Neutrophil (primary cell): ENCODE measurements at regions not wholly inside any gene's neighbourhood (a gene's known extent, or its start where the extent isn't known, plus 50 kb on each side); places are given as distances from the start of the nearest gene placed in this dataset.

ENCODE experiments used
- H3K27ac ChIP-seq: fragments of 200-600 bp; sonication (generic); 2 replicates; pipeline ENCODE4 v1.5.1; 2016; ENCODE audit warnings: mild to moderate bottlenecking, moderate library complexity
- H3K27me3 ChIP-seq: fragments of 200-600 bp; sonication (generic); 2 replicates; pipeline ENCODE4 v1.6.0; 2016; ENCODE audit warnings: mild to moderate bottlenecking
- H3K36me3 ChIP-seq: fragments of 200-600 bp; sonication (generic); 2 replicates; pipeline ENCODE4 v1.5.1; 2017
- H3K4me1 ChIP-seq, 2 experiments: fragments of 200-600 bp in 1 of 2; sonication (generic) in 1 of 2; 1 replicate in 1 of 2; 2 replicates in 1 of 2; pipeline versions ENCODE4 v1.5.1 to v1.6.1; 2013 to 2016; ENCODE audit warnings: low read depth in 1 of 2, low read length in 1 of 2, mild to moderate bottlenecking in 1 of 2, moderate library complexity in 1 of 2; ENCODE audit not compliant: control insufficient read depth in 1 of 2, insufficient read depth in 1 of 2
- H3K4me3 ChIP-seq, 2 experiments: fragments of 200-600 bp in 1 of 2; sonication (generic) in 1 of 2; 1 replicate in 1 of 2; 2 replicates in 1 of 2; pipeline ENCODE4 v1.5.1; 2013 to 2016; ENCODE audit warnings: low read depth in 1 of 2, low read length in 1 of 2, mild to moderate bottlenecking in 1 of 2, moderate library complexity in 1 of 2
- H3K9me3 ChIP-seq: fragments of 200-600 bp; sonication (generic); 2 replicates; pipeline ENCODE4 v1.5.1; 2016
- TF ChIP-seq, protein P1 (sequence below): fragments of 200-600 bp; sonication (generic); IDR thresholded peaks from 2 replicates; pipeline ENCODE4 v1.5.1; 2016; ENCODE audit warnings: antibody characterized with exemption

DNA sequence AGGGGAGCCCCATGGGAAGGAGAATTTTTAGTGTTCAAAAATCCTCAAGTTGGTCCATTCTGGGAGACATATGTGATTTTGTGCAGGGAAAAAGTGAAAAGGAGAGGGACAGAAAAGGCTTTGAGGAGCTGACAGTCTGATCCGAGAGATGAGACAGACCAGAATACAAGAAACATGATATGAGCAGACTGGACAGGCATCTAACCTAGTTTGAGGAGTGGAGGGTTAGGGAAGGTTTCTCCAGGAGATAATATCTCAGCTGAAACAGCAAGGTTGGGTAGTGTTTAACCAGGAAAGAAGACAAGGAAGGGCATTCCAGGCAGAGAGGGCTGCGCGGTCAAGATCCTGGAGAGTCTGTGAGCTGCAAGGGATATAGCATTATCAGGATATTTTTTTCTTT is 101.4 kb upstream of the NCAM1 start:
- H3K4me1 ChIP-seq: no peaks in the 10 kb centered on the region
- H3K27ac ChIP-seq: no peak overlapping the region
- TF ChIP-seq, protein P1, sequence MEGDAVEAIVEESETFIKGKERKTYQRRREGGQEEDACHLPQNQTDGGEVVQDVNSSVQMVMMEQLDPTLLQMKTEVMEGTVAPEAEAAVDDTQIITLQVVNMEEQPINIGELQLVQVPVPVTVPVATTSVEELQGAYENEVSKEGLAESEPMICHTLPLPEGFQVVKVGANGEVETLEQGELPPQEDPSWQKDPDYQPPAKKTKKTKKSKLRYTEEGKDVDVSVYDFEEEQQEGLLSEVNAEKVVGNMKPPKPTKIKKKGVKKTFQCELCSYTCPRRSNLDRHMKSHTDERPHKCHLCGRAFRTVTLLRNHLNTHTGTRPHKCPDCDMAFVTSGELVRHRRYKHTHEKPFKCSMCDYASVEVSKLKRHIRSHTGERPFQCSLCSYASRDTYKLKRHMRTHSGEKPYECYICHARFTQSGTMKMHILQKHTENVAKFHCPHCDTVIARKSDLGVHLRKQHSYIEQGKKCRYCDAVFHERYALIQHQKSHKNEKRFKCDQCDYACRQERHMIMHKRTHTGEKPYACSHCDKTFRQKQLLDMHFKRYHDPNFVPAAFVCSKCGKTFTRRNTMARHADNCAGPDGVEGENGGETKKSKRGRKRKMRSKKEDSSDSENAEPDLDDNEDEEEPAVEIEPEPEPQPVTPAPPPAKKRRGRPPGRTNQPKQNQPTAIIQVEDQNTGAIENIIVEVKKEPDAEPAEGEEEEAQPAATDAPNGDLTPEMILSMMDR: no peak
- H3K36me3 ChIP-seq: no peaks in the 10 kb centered on the region
- H3K27me3 ChIP-seq: no peaks in the 10 kb centered on the region
- H3K4me3 ChIP-seq: no peak overlapping the region
- H3K9me3 ChIP-seq: no peaks in the 10 kb centered on the region

DNA sequence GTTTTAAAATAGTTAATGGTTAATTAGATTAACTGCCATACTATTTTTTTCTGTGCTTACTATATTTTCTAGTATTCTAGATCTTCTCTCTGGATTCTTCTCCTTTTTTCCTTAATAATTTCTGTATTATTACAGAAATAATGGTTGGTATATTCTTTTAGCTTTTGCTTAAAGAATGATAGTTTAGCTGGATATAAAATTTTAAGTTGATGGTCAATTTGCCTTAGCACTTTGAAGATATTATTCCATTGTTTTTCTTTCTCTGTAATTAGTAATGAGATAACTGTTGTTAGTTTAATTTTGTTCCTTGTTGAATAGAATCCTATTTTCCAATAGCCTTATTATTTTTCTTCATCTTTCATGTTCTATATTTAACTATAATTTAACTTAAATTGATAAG is 99.9 kb upstream of the NCAM1 start:
- H3K27me3 ChIP-seq: no peaks in the 10 kb centered on the region
- no peaks in the 10 kb centered on the region for H3K9me3 ChIP-seq
- no peaks in the 10 kb centered on the region for H3K36me3 ChIP-seq
- TF ChIP-seq, protein P1: no peak
- no peaks in the 10 kb centered on the region for H3K4me1 ChIP-seq
- no peak overlapping the region for H3K27ac ChIP-seq
- no peak overlapping the region for H3K4me3 ChIP-seq

DNA sequence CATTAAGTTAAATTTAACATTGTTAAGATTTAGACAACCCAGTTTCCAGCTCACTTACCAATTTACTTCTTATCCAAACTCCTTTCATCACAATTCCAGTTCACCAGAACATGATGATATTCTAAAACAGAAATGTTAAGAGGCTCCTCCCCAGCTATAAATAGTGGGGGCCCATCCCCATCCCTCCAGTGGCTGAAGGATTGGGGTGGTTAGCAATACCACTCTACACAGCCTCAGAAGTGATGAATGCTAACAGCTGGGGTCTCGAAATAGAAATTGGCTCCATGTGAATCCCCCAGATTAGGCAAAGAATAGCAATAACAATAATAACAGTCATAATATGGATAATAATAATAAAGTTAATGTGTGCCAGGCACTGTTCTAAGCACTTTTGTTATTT is 97.9 kb upstream of the NCAM1 start:
- TF ChIP-seq, protein P1: no peak
- Histone ChIP-seq H3K9me3 (no peaks in the 10 kb centered on the region), H3K27me3 (no peaks in the 10 kb centered on the region), H3K27ac (no peak overlapping the region), H3K4me1 (no peaks in the 10 kb centered on the region), H3K4me3 (no peak overlapping the region), H3K36me3 (no peaks in the 10 kb centered on the region)

DNA sequence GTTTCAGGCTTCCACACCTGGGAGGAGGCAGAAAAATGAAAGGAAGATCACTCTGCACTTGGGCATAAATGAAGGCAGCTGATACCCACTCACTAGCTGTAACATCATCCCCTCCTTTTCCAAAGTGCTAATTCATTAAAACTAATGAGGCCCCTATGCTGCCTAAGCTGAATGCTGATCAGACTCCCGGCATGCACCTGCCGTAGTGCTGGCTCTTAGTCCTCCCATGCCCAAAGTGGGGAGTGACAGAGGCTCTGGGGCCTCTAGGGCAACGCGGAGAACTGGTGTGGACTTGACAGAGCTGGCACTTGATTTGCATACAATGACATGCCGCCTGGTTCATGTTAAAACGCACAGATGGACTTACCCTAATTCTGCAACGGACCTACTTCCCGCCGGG is 96.5 kb upstream of the NCAM1 start:
- H3K4me3 ChIP-seq: no peak overlapping the region

DNA sequence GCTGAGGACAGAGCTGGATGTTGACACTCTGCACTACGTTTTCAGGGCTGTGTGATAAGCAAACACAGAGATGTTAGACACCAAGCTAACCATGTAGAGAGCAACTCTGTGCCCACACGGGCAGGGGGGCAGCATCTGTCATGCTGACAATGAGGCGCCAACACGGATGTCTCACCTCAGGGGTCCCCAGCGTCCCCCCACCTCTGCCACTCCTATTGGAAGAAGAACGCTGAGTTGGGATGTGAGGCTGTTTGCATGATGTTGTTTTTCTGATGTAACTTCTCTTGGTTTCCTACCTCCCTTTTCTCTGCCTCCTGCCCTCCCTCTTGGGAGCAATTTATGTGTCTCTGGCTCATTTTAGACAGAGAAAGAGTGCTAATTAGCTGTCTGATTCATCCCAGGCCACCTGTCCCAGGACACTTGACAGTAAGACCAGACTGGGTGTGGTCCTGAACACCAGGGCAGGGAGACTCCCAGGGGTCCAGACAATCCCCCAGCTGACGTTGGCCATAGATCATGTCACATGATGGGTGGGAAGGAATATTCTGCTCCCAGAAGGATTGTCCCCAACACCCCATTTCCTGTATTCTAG is 89.2 kb upstream of the NCAM1 start:
- H3K4me3 ChIP-seq: no peak overlapping the region
- no peak overlapping the region for H3K27ac ChIP-seq
- no peaks in the 10 kb centered on the region for H3K27me3 ChIP-seq
- no peaks in the 10 kb centered on the region for H3K4me1 ChIP-seq
- no peaks in the 10 kb centered on the region for H3K36me3 ChIP-seq
- TF ChIP-seq, protein P1: no peak
- H3K9me3 ChIP-seq: no peaks in the 10 kb centered on the region

More for the DNA sequence above, 96.5 kb upstream of the NCAM1 start:
- Histone ChIP-seq H3K9me3 (no peaks in the 10 kb centered on the region), H3K27ac (no peak overlapping the region), H3K36me3 (no peaks in the 10 kb centered on the region), H3K27me3 (no peaks in the 10 kb centered on the region), H3K4me1 (no peaks in the 10 kb centered on the region)
- TF ChIP-seq, protein P1: no peak

DNA sequence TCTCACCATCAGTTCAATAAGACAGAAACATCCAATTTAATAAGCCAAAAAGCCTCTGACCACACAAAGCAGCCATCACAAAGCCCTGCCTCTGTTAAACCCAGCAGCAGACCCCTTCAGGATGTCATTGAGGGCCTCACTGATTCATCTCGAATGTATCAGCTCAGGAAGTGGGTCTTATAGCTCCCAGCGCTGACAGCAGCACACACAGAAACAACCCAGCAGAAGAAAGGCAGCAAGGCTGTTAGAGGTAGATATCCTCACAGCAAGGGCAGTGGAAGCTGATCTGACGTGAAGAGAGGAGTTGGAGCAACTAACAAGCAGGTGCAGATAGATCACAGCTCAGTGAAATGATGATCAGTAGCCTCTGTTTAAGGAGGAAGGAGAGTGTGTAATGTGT is 86.2 kb upstream of the NCAM1 start:
- TF ChIP-seq, protein P1: no peak
- H3K9me3 ChIP-seq: no peaks in the 10 kb centered on the region
- H3K4me3 ChIP-seq: no peak overlapping the region
- no peaks in the 10 kb centered on the region for H3K27me3 ChIP-seq
- H3K27ac ChIP-seq: no peak overlapping the region
- no peaks in the 10 kb centered on the region for H3K36me3 ChIP-seq
- H3K4me1 ChIP-seq: no peaks in the 10 kb centered on the region
